Astrocyte of the cerebellum (primary cell): ENCODE measurements at regions not wholly inside any gene's neighbourhood (a gene's known extent, or its start where the extent isn't known, plus 50 kb on each side); places are given as distances from the start of the nearest gene placed in this dataset.

Source experiments
- DNase-seq: peaks from one replicate; pipeline ENCODE4 v3.0.0-alpha.2; 2011; ENCODE audit warnings: low read depth
- H3K4me3 ChIP-seq: 2 replicates; pipeline ENCODE4 v1.5.1; 2011; ENCODE audit warnings: mild to moderate bottlenecking, low read depth, low read length, moderate library complexity
- in situ Hi-C: cut with HindIII; loops from 2 replicates; pipeline ENCODE4 v1.10.0; 2017; ENCODE audit warnings: low sequenced_read_pairs
- TF ChIP-seq, protein P1 (sequence below): IDR thresholded peaks from 2 replicates; pipeline ENCODE4 v1.5.1; 2012; ENCODE audit warnings: low read length, low read depth, moderate library complexity, mild to moderate bottlenecking; ENCODE audit errors: missing control alignments

DNA sequence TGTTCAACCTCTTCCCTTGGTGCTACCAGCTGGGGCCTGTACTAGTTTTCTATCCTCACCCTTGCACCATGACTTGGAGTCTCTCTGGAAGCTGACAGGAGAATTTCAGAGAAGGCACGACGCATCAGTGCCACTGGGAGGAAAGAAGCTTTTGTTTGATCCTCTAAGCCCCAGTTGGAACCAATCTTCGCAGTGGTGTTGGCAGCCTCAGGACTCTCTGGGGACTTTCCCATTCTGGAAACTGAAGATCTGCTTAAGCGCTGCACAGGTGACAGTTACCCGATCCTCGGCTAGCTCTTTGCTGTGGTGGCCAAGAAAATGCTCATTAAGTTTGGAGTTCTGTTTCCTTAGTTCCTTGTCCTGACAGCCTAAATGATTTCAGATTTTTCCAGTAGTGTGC, 222.3 kb downstream of the RHOU start:
- no peak for DNase-seq
- in situ Hi-C loops: no loop called here
- TF ChIP-seq, protein P1, sequence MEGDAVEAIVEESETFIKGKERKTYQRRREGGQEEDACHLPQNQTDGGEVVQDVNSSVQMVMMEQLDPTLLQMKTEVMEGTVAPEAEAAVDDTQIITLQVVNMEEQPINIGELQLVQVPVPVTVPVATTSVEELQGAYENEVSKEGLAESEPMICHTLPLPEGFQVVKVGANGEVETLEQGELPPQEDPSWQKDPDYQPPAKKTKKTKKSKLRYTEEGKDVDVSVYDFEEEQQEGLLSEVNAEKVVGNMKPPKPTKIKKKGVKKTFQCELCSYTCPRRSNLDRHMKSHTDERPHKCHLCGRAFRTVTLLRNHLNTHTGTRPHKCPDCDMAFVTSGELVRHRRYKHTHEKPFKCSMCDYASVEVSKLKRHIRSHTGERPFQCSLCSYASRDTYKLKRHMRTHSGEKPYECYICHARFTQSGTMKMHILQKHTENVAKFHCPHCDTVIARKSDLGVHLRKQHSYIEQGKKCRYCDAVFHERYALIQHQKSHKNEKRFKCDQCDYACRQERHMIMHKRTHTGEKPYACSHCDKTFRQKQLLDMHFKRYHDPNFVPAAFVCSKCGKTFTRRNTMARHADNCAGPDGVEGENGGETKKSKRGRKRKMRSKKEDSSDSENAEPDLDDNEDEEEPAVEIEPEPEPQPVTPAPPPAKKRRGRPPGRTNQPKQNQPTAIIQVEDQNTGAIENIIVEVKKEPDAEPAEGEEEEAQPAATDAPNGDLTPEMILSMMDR: no peak
- no peak overlapping the region for H3K4me3 ChIP-seq

DNA sequence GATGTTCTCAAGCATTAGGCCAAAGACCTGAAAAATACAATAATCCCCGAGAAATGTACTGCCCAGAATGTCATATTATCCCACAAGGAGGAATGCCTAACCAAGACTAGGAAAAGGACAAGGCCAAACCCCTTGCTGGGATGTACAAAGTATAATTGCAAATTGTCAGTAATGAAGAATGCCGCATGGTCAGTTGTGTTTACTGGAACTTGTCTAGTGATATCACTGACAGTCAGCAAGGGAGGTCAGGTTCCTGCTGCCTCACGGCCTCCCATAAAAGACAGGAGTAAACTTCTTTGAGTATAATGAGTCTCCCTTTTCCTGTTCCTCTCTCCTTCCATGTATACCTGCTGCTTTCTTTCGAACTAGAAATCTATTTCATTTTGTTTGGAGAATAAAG, 222.8 kb downstream of the RHOU start:
- no peak for DNase-seq
- no peak overlapping the region for H3K4me3 ChIP-seq
- in situ Hi-C loops: no loop called here
- TF ChIP-seq, protein P1: no peak

DNA sequence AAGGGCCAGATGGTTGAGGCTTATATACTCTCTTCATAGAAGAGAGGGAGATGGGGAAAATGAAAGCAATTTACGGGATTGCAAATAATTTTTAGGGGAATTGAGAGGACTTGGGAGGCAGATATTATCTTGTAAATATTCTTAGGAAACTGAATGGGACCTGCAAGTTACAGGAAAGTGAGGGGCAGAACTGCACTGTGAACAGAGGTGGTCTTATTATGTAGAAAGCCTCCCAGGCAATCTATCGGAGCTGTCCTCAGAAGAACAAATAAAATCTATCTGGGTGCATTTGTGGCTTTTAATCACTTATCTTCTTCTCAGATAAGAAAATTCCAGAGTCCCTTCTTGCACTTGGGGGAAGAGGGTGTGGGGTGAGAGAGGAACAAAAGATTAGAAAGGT, 223.5 kb downstream of the RHOU start:
- no peak for DNase-seq
- in situ Hi-C loops: no loop called here
- TF ChIP-seq, protein P1: no peak
- H3K4me3 ChIP-seq: no peak overlapping the region

GRCh38 chr1:228960705-228961104, 225.4 kb downstream of the RHOU start:
- DNase-seq: no peak
- no peak overlapping the region for H3K4me3 ChIP-seq
- in situ Hi-C loops: no loop called here
- TF ChIP-seq, protein P1: no peak

- H3K4me3 ChIP-seq: no peak overlapping the region
- in situ Hi-C loops: no loop called here
- DNase-seq: no peak
- TF ChIP-seq, protein P1: no peak
Observed at GRCh38 chr1:228961511-228961910, 226.2 kb downstream of the RHOU start.

DNA sequence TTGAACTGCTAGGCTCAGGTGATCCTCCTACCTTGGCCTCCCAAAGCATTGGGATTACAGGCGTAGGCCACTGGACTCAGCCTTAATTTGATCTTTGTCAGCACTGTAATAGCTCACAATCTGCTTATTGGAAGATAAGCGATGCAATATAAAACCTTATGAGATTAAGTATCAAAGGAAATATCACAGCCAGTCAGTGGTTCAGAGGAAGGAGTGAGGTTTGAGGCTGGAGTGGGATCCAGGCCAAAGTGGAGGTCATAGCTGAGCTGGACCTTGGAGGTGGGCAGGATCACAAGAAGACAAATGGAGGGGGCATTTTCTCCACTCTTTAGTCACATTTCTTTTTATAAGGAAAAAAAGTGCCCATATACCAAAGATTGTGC, 228.5 kb downstream of the RHOU start:
- DNase-seq: no peak
- in situ Hi-C loops: no loop called here
- TF ChIP-seq, protein P1: no peak
- H3K4me3 ChIP-seq: no peak overlapping the region
